ENCODE measurements at regions not wholly inside any gene's neighbourhood (a gene's known extent, or its start where the extent isn't known, plus 50 kb on each side); places are given as distances from the start of the nearest gene placed in this dataset.

DNA sequence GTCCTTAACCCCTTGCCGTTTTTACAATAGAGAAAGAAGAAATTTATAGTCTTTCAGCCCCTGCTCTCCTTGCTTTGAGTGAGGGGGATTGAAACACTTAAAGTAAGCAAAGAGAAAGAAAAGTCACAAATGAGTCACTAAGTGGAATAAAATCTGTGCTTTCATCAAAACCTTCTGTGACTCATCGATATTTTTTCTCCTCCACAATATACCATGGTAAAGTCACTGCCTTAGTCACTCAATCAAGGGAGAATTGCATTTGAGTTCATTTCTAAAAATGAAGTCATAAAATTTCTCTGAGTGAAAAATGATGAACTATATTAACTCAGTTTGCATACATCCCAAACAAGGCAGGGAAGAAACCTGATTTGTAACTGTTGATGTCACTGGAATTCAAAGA is 470.3 kb downstream of the FOXG1 start:
- Histone ChIP-seq H3K4me3 (ENCODE audit: low read depth, low read length) (no peak overlapping the region), H3K27me3 (ENCODE audit: control insufficient read depth, insufficient read depth, low read length) (no peaks in the 10 kb centered on the region), H3K36me3 (ENCODE audit: control insufficient read depth, insufficient read depth, low read length) (no peaks in the 10 kb centered on the region)
- DNase-seq (ENCODE audit: low read depth) (peak; percentile 97), FAIRE-seq (no peak)
- TF ChIP-seq, protein P1, sequence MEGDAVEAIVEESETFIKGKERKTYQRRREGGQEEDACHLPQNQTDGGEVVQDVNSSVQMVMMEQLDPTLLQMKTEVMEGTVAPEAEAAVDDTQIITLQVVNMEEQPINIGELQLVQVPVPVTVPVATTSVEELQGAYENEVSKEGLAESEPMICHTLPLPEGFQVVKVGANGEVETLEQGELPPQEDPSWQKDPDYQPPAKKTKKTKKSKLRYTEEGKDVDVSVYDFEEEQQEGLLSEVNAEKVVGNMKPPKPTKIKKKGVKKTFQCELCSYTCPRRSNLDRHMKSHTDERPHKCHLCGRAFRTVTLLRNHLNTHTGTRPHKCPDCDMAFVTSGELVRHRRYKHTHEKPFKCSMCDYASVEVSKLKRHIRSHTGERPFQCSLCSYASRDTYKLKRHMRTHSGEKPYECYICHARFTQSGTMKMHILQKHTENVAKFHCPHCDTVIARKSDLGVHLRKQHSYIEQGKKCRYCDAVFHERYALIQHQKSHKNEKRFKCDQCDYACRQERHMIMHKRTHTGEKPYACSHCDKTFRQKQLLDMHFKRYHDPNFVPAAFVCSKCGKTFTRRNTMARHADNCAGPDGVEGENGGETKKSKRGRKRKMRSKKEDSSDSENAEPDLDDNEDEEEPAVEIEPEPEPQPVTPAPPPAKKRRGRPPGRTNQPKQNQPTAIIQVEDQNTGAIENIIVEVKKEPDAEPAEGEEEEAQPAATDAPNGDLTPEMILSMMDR (IDR thresholded peaks at IDR 0.05; ENCODE audit: insufficient read depth, low read length, severe bottlenecking): no peak

DNA sequence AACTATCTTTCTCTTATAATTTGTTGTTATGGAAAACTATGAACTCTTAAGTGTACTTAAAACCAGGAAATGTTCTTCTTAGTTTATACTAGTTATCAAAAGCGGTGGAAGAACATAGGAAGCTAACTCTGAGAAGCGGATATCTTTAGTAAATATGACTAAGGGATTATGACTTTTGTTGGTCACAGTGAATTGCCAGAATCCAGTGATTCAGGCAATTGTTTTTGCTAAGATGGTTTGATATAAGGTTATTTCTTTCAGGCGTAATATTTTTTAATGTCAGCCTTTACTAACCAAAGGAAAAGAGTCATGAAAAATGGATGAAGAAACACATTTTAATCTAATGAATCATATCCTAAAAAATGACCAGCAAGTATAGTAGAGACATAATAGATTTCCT is 473.5 kb downstream of the FOXG1 start:
- Histone ChIP-seq H3K4me3 (ENCODE audit: low read depth, low read length) (no peak overlapping the region), H3K36me3 (ENCODE audit: control insufficient read depth, insufficient read depth, low read length) (no peaks in the 10 kb centered on the region), H3K27me3 (ENCODE audit: control insufficient read depth, insufficient read depth, low read length) (no peaks in the 10 kb centered on the region)
- TF ChIP-seq, protein P1 (IDR thresholded peaks at IDR 0.05; ENCODE audit: insufficient read depth, low read length, severe bottlenecking): no peak
- no peak for FAIRE-seq
- DNase-seq (ENCODE audit: low read depth): peak; percentile 82

DNA sequence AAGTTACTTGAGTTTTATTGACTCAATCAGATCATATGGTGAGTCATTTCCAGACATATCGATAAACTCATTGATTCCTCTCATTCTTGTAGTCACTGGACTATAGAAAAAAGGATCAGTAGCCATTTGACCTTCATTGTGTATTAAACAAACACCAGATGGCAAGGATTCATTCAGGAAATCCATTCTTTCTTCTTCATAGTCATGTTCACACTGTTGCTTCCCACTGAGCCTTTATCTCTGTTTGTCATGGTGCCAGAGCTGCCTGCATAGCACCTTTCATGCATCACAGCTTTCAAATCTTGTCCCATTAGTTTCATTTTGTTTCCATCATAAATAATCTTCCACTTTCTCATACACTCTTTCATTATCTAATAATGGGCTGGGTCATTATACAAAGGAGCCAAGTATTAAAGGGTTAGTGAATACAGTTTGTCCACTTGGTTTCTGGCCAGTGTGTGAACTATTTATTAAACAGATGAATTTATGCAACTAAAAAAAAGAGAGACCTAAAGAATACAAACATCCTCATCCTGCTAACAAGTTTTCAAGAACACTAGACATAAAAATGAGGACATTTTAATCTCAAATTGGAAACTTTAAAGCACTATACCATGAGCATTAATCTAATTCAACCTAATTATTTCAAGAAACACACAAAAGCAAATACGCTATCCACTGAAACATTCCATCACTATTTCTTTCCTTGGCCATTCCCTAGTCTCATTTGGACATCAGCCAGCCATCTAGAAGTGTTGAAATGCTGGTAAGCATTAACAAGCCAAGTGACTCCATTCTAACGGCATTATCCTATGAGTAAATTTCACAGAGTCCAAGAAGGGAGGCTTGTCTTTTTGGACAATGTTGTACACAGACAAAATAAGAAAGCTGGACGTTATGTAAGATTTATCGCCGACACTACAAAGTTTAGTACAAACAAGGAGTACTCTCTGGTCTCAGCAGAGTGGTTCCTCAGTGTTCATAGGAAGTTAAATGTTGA is 476.5 kb downstream of the FOXG1 start:
- Histone ChIP-seq H3K4me3 (ENCODE audit: low read depth, low read length) (no peak overlapping the region), H3K27me3 (ENCODE audit: control insufficient read depth, insufficient read depth, low read length) (no peaks in the 10 kb centered on the region), H3K36me3 (ENCODE audit: control insufficient read depth, insufficient read depth, low read length) (no peaks in the 10 kb centered on the region)
- FAIRE-seq (no peak), DNase-seq (ENCODE audit: low read depth) (peak; percentile 70)
- TF ChIP-seq, protein P1 (IDR thresholded peaks at IDR 0.05; ENCODE audit: insufficient read depth, low read length, severe bottlenecking): no peak

DNA sequence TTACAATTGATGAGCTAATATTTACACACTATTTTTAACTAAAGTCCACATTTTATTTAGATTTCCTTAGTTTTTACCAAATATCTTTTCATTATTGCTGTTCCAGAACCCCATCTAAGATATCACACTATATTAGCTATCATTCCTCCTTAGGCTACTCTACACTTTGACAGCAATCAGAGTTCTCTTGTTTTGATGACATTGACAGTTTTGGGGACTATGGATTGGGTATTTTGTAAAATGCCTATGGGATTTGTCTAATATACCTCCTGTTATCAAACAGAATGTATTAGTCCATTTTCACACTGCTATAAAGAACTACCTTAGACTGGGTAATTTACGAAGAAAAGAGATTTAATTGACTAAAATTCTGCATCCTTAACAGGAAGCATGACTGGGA is 489.1 kb downstream of the FOXG1 start:
- FAIRE-seq: no peak
- DNase-seq (ENCODE audit: low read depth): no peak
- TF ChIP-seq, protein P1 (IDR thresholded peaks at IDR 0.05; ENCODE audit: insufficient read depth, low read length, severe bottlenecking): no peak

DNA sequence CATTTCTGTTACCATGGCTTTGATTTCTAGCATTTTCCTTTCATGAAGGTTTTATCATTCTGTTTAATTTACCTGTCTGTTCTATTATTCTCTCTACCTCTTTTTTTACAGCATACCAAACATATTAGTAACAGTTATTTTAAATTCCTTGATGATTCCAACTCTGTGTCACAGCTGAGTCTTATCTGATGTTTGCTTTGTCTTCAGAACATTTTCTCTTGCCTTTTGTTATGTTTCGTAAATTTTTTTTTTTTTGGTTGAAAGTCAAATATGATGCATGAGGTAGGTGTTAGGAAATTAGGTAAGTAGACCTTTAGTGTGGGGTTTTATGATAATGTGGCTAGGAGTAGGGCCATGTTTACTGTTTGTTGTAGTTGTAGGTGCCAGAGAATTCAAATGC is 496.4 kb downstream of the FOXG1 start:
- H3K36me3 ChIP-seq (ENCODE audit: control insufficient read depth, insufficient read depth, low read length): no peaks in the 10 kb centered on the region
- FAIRE-seq (no peak), DNase-seq (ENCODE audit: low read depth) (peak; percentile 91)
- no peaks in the 10 kb centered on the region for H3K27me3 ChIP-seq (ENCODE audit: control insufficient read depth, insufficient read depth, low read length)
- no peak overlapping the region for H3K4me3 ChIP-seq (ENCODE audit: low read depth, low read length)
- TF ChIP-seq, protein P1 (IDR thresholded peaks at IDR 0.05; ENCODE audit: insufficient read depth, low read length, severe bottlenecking): no peak

More for the DNA sequence above, 489.1 kb downstream of the FOXG1 start:
- no peak overlapping the region for H3K4me3 ChIP-seq (ENCODE audit: low read depth, low read length)
- no peaks in the 10 kb centered on the region for H3K36me3 ChIP-seq (ENCODE audit: control insufficient read depth, insufficient read depth, low read length)
- H3K27me3 ChIP-seq (ENCODE audit: control insufficient read depth, insufficient read depth, low read length): no peaks in the 10 kb centered on the region
